HCT116 (cell line): ENCODE measurements at regions not wholly inside any gene's neighbourhood (a gene's known extent, or its start where the extent isn't known, plus 50 kb on each side); places are given as distances from the start of the nearest gene placed in this dataset.

Experiments used
- ATAC-seq: fragments of 200-7000 bp; cut with Tn5 transposase; 2 replicates; pipeline ENCODE4 v1.9.1; 2020; ENCODE audit warnings: mild to moderate bottlenecking, moderate library complexity
- BruUV-seq: library from RNA; stranded (reverse); fragments of 400-500 nt; replicated peaks from 2 replicates; lab custom pipeline; 2021; lab: Mats Ljungman, UMichigan
- CTCF ChIA-PET: fragments of 300-600 bp; sonication (Branson Sonifier 250); formaldehyde crosslinking; loops from one replicate; lab custom pipeline; 2021; ENCODE audit warnings: antibody characterized with exemption; lab: Charles Lee
- POLR2A ChIA-PET: fragments of 300-600, 350-600 bp; sonication (Branson Sonifier 250); formaldehyde crosslinking; loops from one replicate; lab custom pipeline; 2021; ENCODE audit warnings: antibody characterized with exemption; lab: Charles Lee
- RAD21 ChIA-PET, 2 experiments: fragments of 300-600 bp; sonication (Branson Sonifier 250); formaldehyde crosslinking; loops; one replicate each; lab custom pipeline; 2023; ENCODE audit warnings: low total read pairs in 2 of 2; ENCODE audit not compliant: uncharacterized antibody in 2 of 2, unreplicated experiment in 2 of 2, low non-redundant PET in 1 of 2; lab: Charles Lee
- DNase-seq: peaks from one replicate; pipeline ENCODE4 v3.0.0-alpha.2; 2010; ENCODE audit warnings: low read depth, low spot score
- H2AFZ ChIP-seq: fragments of 200-600 bp; shearing (Covaris generic), sonication (generic); 2 replicates; pipeline ENCODE4 v1.6.1; 2017; ENCODE audit warnings: low read depth, mixed run types, mixed read lengths, antibody characterized with exemption, low read length; ENCODE audit not compliant: poor library complexity, severe bottlenecking
- H3K27ac ChIP-seq: 2 replicates; pipeline ENCODE4 v1.5.1; 2012; ENCODE audit warnings: low read depth, low read length
- H3K27me3 ChIP-seq: fragments of 200-600 bp; sonication (generic); 2 replicates; pipeline ENCODE4 v1.6.1; 2016; ENCODE audit warnings: mixed run types, low read length, mixed read lengths; ENCODE audit not compliant: insufficient read depth
- H3K36me3 ChIP-seq, 2 experiments: fragments of 200-500 bp in 1 of 2; fragments of 200-600 bp in 1 of 2; sonication (Bioruptor generic) in 1 of 2; sonication (generic) in 1 of 2; 2 replicates each; pipeline versions ENCODE4 v1.5.1 to v1.6.1; 2014 to 2016; ENCODE audit warnings: low read length in 2 of 2, inconsistent platforms in 1 of 2, mixed read lengths in 1 of 2, mixed run types in 1 of 2; ENCODE audit not compliant: insufficient read depth in 2 of 2, control insufficient read depth in 1 of 2
- H3K4me1 ChIP-seq, 2 experiments: fragments of 200-600 bp in 1 of 2; sonication (generic) in 1 of 2; 2 replicates each; pipeline versions ENCODE4 v1.5.1 to v1.6.1; 2012 to 2017; ENCODE audit warnings: low read length in 2 of 2, inconsistent platforms in 1 of 2, mild to moderate bottlenecking in 1 of 2, mixed read lengths in 1 of 2, mixed run types in 1 of 2, moderate library complexity in 1 of 2; ENCODE audit not compliant: insufficient read depth in 2 of 2, control insufficient read depth in 1 of 2
- H3K4me2 ChIP-seq: fragments of 200-600 bp; sonication (generic); 2 replicates; pipeline ENCODE4 v1.6.1; 2017; ENCODE audit warnings: mixed run types, low read length, mixed read lengths
- H3K4me3 ChIP-seq, 2 experiments: fragments of 200-600 bp in 1 of 2; sonication (generic) in 1 of 2; replicated peaks in 1 of 2; 2 replicates each; pipeline ENCODE4 v1.5.1; 2011 to 2016; ENCODE audit warnings: low read length in 2 of 2, control low read depth in 1 of 2, low read depth in 1 of 2, mild to moderate bottlenecking in 1 of 2, mixed read lengths in 1 of 2, mixed run types in 1 of 2
- H3K79me2 ChIP-seq: fragments of 200-600 bp; sonication (generic); 2 replicates; pipeline ENCODE4 v1.6.1; 2017; ENCODE audit warnings: mild to moderate bottlenecking, mixed run types, low read length, moderate library complexity, mixed read lengths; ENCODE audit not compliant: insufficient read depth
- H3K9ac ChIP-seq: fragments of 200-600 bp; sonication (generic); 2 replicates; pipeline ENCODE4 v1.6.1; 2016; ENCODE audit warnings: low read length, mixed read lengths
- H3K9me2 ChIP-seq: fragments of 200-600 bp; sonication (generic), shearing (Covaris generic); 2 replicates; pipeline ENCODE4 v1.6.1; 2017; ENCODE audit warnings: mixed run types, mild to moderate bottlenecking, moderate library complexity; ENCODE audit not compliant: insufficient read depth
- H3K9me3 ChIP-seq, 2 experiments: fragments of 200-500 bp in 1 of 2; fragments of 200-600 bp in 1 of 2; sonication (Bioruptor generic) in 1 of 2; sonication (generic) in 1 of 2; 2 replicates each; pipeline ENCODE4 v1.6.1; 2014 to 2017; ENCODE audit warnings: low read length in 2 of 2, mixed read lengths in 2 of 2, inconsistent platforms in 1 of 2, low read depth in 1 of 2, mild to moderate bottlenecking in 1 of 2, mixed run types in 1 of 2, moderate library complexity in 1 of 2; ENCODE audit not compliant: control insufficient read depth in 1 of 2, insufficient read depth in 1 of 2
- H4K20me1 ChIP-seq: fragments of 200-600 bp; sonication (generic), shearing (Covaris generic); 2 replicates; pipeline ENCODE4 v1.6.1; 2017; ENCODE audit warnings: mixed run types, mild to moderate bottlenecking, moderate library complexity; ENCODE audit not compliant: insufficient read depth
- CBX3 ChIP-seq: IDR thresholded peaks from 2 replicates; pipeline ENCODE4 v1.6.1; 2012; ENCODE audit warnings: low read depth
- ELF1 ChIP-seq: IDR thresholded peaks from 2 replicates; pipeline ENCODE4 v1.6.1; 2012; ENCODE audit warnings: low read depth, borderline replicate concordance
- EZH2phosphoT487 ChIP-seq: fragments of 200-600 bp; IDR thresholded peaks from 2 replicates; pipeline ENCODE4 v1.6.1; 2018; ENCODE audit warnings: antibody characterized with exemption, borderline replicate concordance
- RAD21 ChIP-seq: IDR thresholded peaks from 2 replicates; pipeline ENCODE4 v1.6.1; 2012; ENCODE audit warnings: low read depth, mild to moderate bottlenecking
- REST ChIP-seq: IDR thresholded peaks from 2 replicates; pipeline ENCODE4 v1.6.1; 2012; ENCODE audit warnings: low read depth
- SIN3A ChIP-seq: IDR thresholded peaks from 2 replicates; pipeline ENCODE4 v1.6.1; 2012; ENCODE audit warnings: low read depth
- SP1 ChIP-seq: IDR thresholded peaks from 2 replicates; pipeline ENCODE4 v1.6.1; 2012; ENCODE audit warnings: low read depth
- SRF ChIP-seq: IDR thresholded peaks from 2 replicates; pipeline ENCODE4 v1.6.1; 2012; ENCODE audit warnings: low read depth
- intact Hi-C: fragments of 100-400 bp; cut with micrococcal nuclease; formaldehyde crosslinking; loops from 2 replicates; pipeline ENCODE4 v1.10.0; 2022
- TF ChIP-seq, protein P1 (sequence below), 3 experiments: fragments of 200-600 bp in 1 of 3; sonication (generic) in 1 of 3; IDR thresholded peaks in 2 of 3; conservative IDR thresholded peaks in 1 of 3; 2 replicates each; pipeline ENCODE4 v1.5.1; 2012 to 2017; ENCODE audit warnings: low read depth in 2 of 3, low read length in 2 of 3, antibody characterized with exemption in 1 of 3, borderline replicate concordance in 1 of 3, control low read depth in 1 of 3, mild to moderate bottlenecking in 1 of 3, mixed read lengths in 1 of 3, mixed run types in 1 of 3, moderate library complexity in 1 of 3; ENCODE audit not compliant: insufficient read depth in 1 of 3
- TF ChIP-seq, protein P2 (sequence below): IDR thresholded peaks from 2 replicates; pipeline ENCODE4 v1.6.1; 2012

- Histone ChIP-seq H4K20me1 (no peaks in the 10 kb centered on the region), H3K27me3 (no peaks in the 10 kb centered on the region), H3K36me3 (no peaks in the 10 kb centered on the region), H3K9me3 (no peaks in the 10 kb centered on the region), H3K79me2 (no peaks in the 10 kb centered on the region), H2AFZ (no peak overlapping the region), H3K4me1 (no peaks in the 10 kb centered on the region), H3K9me2 (no peaks in the 10 kb centered on the region), H3K4me3 (no peak overlapping the region), H3K4me2 (no peak overlapping the region), H3K27ac (no peak overlapping the region), H3K9ac (no peak overlapping the region)
- RAD21 ChIA-PET, result no interaction called here
- TF ChIP-seq RAD21 (no peak), ELF1 (no peak), CBX3 (no peak), SIN3A (no peak), EZH2phosphoT487 (no peak), SP1 (no peak), SRF (no peak), REST (no peak)
- TF ChIP-seq, protein P1, sequence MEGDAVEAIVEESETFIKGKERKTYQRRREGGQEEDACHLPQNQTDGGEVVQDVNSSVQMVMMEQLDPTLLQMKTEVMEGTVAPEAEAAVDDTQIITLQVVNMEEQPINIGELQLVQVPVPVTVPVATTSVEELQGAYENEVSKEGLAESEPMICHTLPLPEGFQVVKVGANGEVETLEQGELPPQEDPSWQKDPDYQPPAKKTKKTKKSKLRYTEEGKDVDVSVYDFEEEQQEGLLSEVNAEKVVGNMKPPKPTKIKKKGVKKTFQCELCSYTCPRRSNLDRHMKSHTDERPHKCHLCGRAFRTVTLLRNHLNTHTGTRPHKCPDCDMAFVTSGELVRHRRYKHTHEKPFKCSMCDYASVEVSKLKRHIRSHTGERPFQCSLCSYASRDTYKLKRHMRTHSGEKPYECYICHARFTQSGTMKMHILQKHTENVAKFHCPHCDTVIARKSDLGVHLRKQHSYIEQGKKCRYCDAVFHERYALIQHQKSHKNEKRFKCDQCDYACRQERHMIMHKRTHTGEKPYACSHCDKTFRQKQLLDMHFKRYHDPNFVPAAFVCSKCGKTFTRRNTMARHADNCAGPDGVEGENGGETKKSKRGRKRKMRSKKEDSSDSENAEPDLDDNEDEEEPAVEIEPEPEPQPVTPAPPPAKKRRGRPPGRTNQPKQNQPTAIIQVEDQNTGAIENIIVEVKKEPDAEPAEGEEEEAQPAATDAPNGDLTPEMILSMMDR (IDR thresholded peaks at IDR 0.05 in 2 of 3, conservative IDR thresholded peaks at IDR 0.05 in 1 of 3; ENCODE audit: borderline replicate concordance in 1 of 3, insufficient read depth in 1 of 3, low read depth in 2 of 3, low read length in 2 of 3), result no peak
- TF ChIP-seq, protein P2, sequence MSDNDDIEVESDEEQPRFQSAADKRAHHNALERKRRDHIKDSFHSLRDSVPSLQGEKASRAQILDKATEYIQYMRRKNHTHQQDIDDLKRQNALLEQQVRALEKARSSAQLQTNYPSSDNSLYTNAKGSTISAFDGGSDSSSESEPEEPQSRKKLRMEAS, result no peak
- no peak for ATAC-seq
- intact Hi-C loops, result no loop called here
- POLR2A ChIA-PET, result no interaction called here
- CTCF ChIA-PET, result no interaction called here
- BruUV-seq, result no TSS peak
- DNase-seq, result no peak
Observed at GRCh38 chr4:111839141-111839540, 306.1 kb upstream of the FAM241A start.
